H4 (cell line): ENCODE measurements at regions not wholly inside any gene's neighbourhood (a gene's known extent, or its start where the extent isn't known, plus 50 kb on each side); places are given as distances from the start of the nearest gene placed in this dataset.

ENCODE experiments used
- DNase-seq: peaks from one replicate; pipeline ENCODE4 v3.0.0-alpha.2; 2015; ENCODE audit warnings: low spot score

GRCh38 chr1:95370691-95371562 is 136.9 kb downstream of the RWDD3 start:
- no peak for DNase-seq

GRCh38 chr1:95371666-95372282 is 137.8 kb downstream of the RWDD3 start:
- no peak for DNase-seq

GRCh38 chr1:95375174-95375573 is 141.2 kb downstream of the RWDD3 start:
- DNase-seq: no peak

- DNase-seq: no peak
These were observed 146.9 kb downstream of the RWDD3 start for GRCh38 chr1:95380909-95381308.

- DNase-seq: no peak
These were observed 148.2 kb downstream of the RWDD3 start for GRCh38 chr1:95382000-95382786.

- no peak for DNase-seq
These were observed 149.1 kb downstream of the RWDD3 start for GRCh38 chr1:95383111-95383510.

GRCh38 chr1:95384567-95384966 is 150.6 kb downstream of the RWDD3 start:
- no peak for DNase-seq

GRCh38 chr1:95386371-95386770 is 152.4 kb downstream of the RWDD3 start:
- DNase-seq: no peak

- no peak for DNase-seq
These were observed 152.9 kb downstream of the RWDD3 start for GRCh38 chr1:95386915-95387314.

- DNase-seq: no peak
These were observed 154.0 kb downstream of the RWDD3 start for GRCh38 chr1:95388031-95388430.

GRCh38 chr1:95393434-95393833 is 159.4 kb downstream of the RWDD3 start:
- no peak for DNase-seq

GRCh38 chr1:95396557-95396956 is 162.5 kb downstream of the RWDD3 start:
- no peak for DNase-seq

GRCh38 chr1:95402780-95403179 is 168.8 kb downstream of the RWDD3 start:
- no peak for DNase-seq

GRCh38 chr1:95406279-95406678 is 172.3 kb downstream of the RWDD3 start:
- no peak for DNase-seq

GRCh38 chr1:95407131-95407885 is 173.3 kb downstream of the RWDD3 start:
- DNase-seq: no peak

GRCh38 chr1:95407886-95408291 is 173.9 kb downstream of the RWDD3 start:
- no peak for DNase-seq

- DNase-seq: no peak
These were observed 174.6 kb downstream of the RWDD3 start for GRCh38 chr1:95408507-95409136.

GRCh38 chr1:95409276-95409675 is 175.3 kb downstream of the RWDD3 start:
- DNase-seq: no peak

- no peak for DNase-seq
These were observed 175.9 kb downstream of the RWDD3 start for GRCh38 chr1:95409901-95410300.

GRCh38 chr1:95415146-95415545 is 181.1 kb downstream of the RWDD3 start:
- no peak for DNase-seq

GRCh38 chr1:95426772-95427171 is 192.8 kb downstream of the RWDD3 start:
- no peak for DNase-seq
